H9 (cell line): ENCODE measurements at regions not wholly inside any gene's neighbourhood (a gene's known extent, or its start where the extent isn't known, plus 50 kb on each side); places are given as distances from the start of the nearest gene placed in this dataset.

Source experiments
- DNase-seq: peaks from one replicate; pipeline ENCODE4 v3.0.0-alpha.2; 2017
- H2AFZ ChIP-seq: one replicate; pipeline ENCODE4 v1.6.1; 2013; ENCODE audit warnings: mild to moderate bottlenecking, low read length, control low read depth, moderate library complexity
- H2AK5ac ChIP-seq: 2 replicates; pipeline ENCODE4 v1.6.1; 2013; ENCODE audit warnings: low read length, control low read depth, mixed read lengths; ENCODE audit not compliant: insufficient read length
- H2BK120ac ChIP-seq: one replicate; pipeline ENCODE4 v1.6.1; 2013; ENCODE audit warnings: low read depth, mild to moderate bottlenecking, low read length, control low read depth, inconsistent platforms; ENCODE audit not compliant: poor library complexity, severe bottlenecking
- H2BK12ac ChIP-seq: 2 replicates; pipeline ENCODE4 v1.6.1; 2013; ENCODE audit warnings: low read length, control low read depth, mixed read lengths, low read depth; ENCODE audit not compliant: insufficient read length
- H2BK15ac ChIP-seq: 2 replicates; pipeline ENCODE4 v1.6.1; 2013; ENCODE audit warnings: low read depth, low read length, control low read depth
- H2BK20ac ChIP-seq: one replicate; pipeline ENCODE4 v1.6.1; 2013; ENCODE audit warnings: low read depth, mild to moderate bottlenecking, low read length, control low read depth, inconsistent platforms; ENCODE audit not compliant: poor library complexity, severe bottlenecking
- H2BK5ac ChIP-seq: 2 replicates; pipeline ENCODE4 v1.6.1; 2013; ENCODE audit warnings: low read length, control low read depth, mixed read lengths; ENCODE audit not compliant: insufficient read length
- H3K14ac ChIP-seq: 2 replicates; pipeline ENCODE4 v1.6.1; 2013; ENCODE audit warnings: low read length, control low read depth; ENCODE audit not compliant: insufficient read depth
- H3K18ac ChIP-seq: 2 replicates; pipeline ENCODE4 v1.6.1; 2013; ENCODE audit warnings: low read depth, mild to moderate bottlenecking, mixed read lengths, low read length, control low read depth; ENCODE audit not compliant: insufficient read length
- H3K23ac ChIP-seq: 2 replicates; pipeline ENCODE4 v1.6.1; 2013; ENCODE audit warnings: low read length, control low read depth, mixed read lengths, low read depth; ENCODE audit not compliant: insufficient read length
- H3K23me2 ChIP-seq: 2 replicates; pipeline ENCODE4 v1.6.1; 2013; ENCODE audit warnings: low read depth, mild to moderate bottlenecking, mixed read lengths, low read length, control low read depth; ENCODE audit not compliant: insufficient read length, poor library complexity, severe bottlenecking
- H3K27ac ChIP-seq: 2 replicates; pipeline ENCODE4 v1.5.1; 2013; ENCODE audit warnings: low read length, control low read depth, mixed read lengths, low read depth; ENCODE audit not compliant: insufficient read length
- H3K27me3 ChIP-seq: 2 replicates; pipeline ENCODE4 v1.6.1; 2013; ENCODE audit warnings: low read length, control low read depth, inconsistent platforms; ENCODE audit not compliant: insufficient read depth
- H3K4ac ChIP-seq: 2 replicates; pipeline ENCODE4 v1.6.1; 2013; ENCODE audit warnings: low read depth, mild to moderate bottlenecking, control low read depth, inconsistent platforms, low read length, moderate library complexity
- H3K4me1 ChIP-seq: 2 replicates; pipeline ENCODE4 v1.6.1; 2013; ENCODE audit warnings: low read length, control low read depth, inconsistent platforms; ENCODE audit not compliant: insufficient read depth
- H3K4me2 ChIP-seq: 2 replicates; pipeline ENCODE4 v1.6.1; 2013; ENCODE audit warnings: low read length, control low read depth, mixed read lengths; ENCODE audit not compliant: insufficient read length, insufficient read depth
- H3K56ac ChIP-seq: 2 replicates; pipeline ENCODE4 v1.6.1; 2013; ENCODE audit warnings: low read depth, mild to moderate bottlenecking, mixed read lengths, low read length, control low read depth; ENCODE audit not compliant: insufficient read length
- H3K79me1 ChIP-seq: 2 replicates; pipeline ENCODE4 v1.6.1; 2013; ENCODE audit warnings: low read depth, mild to moderate bottlenecking, moderate library complexity, low read length, control low read depth, inconsistent platforms; ENCODE audit not compliant: insufficient read depth, poor library complexity, severe bottlenecking
- H3K79me2 ChIP-seq: 2 replicates; pipeline ENCODE4 v1.6.1; 2013; ENCODE audit warnings: low read length, control low read depth, inconsistent platforms; ENCODE audit not compliant: insufficient read depth
- H3K9ac ChIP-seq: 2 replicates; pipeline ENCODE4 v1.6.1; 2013; ENCODE audit warnings: low read length, control low read depth, mixed read lengths; ENCODE audit not compliant: insufficient read length; ENCODE audit errors: extremely low read depth
- H3K9me3 ChIP-seq: one replicate; pipeline ENCODE4 v1.6.1; 2013; ENCODE audit warnings: low read depth, low read length, inconsistent platforms; ENCODE audit not compliant: control insufficient read depth
- H3T11ph ChIP-seq: one replicate; pipeline ENCODE4 v1.6.1; 2013; ENCODE audit warnings: mild to moderate bottlenecking, low read length, control low read depth, inconsistent platforms
- H4K20me1 ChIP-seq: one replicate; pipeline ENCODE4 v1.6.1; 2013; ENCODE audit not compliant: control insufficient read depth, insufficient read length, insufficient read depth
- H4K5ac ChIP-seq: 2 replicates; pipeline ENCODE4 v1.6.1; 2013; ENCODE audit warnings: low read depth, mild to moderate bottlenecking, mixed read lengths, low read length, control low read depth; ENCODE audit not compliant: insufficient read length
- H4K8ac ChIP-seq: replicated peaks from 2 replicates; pipeline ENCODE4 v1.6.1; 2013; ENCODE audit warnings: low read length, control low read depth, mixed read lengths, low read depth; ENCODE audit not compliant: insufficient read length
- H4K91ac ChIP-seq: 2 replicates; pipeline ENCODE4 v1.6.1; 2013; ENCODE audit warnings: low read depth, mild to moderate bottlenecking, moderate library complexity, mixed read lengths, low read length, control low read depth; ENCODE audit not compliant: insufficient read length
- H3K27ac Mint-ChIP-seq, 3 experiments: 2 replicates in 2 of 3; 3 replicates in 1 of 3; pipeline ENCODE4 v1.8.0; 2020 to 2021; ENCODE audit warnings: mixed read lengths in 3 of 3, mild to moderate bottlenecking in 1 of 3, moderate library complexity in 1 of 3
- H3K27me3 Mint-ChIP-seq: 2 replicates; pipeline ENCODE4 v1.8.0; 2021; ENCODE audit warnings: low read depth, mild to moderate bottlenecking, moderate library complexity, mixed read lengths
- H3K36me3 Mint-ChIP-seq, 3 experiments: 2 replicates in 2 of 3; 3 replicates in 1 of 3; pipeline ENCODE4 v1.8.0; 2020 to 2021; ENCODE audit warnings: low read depth in 3 of 3, mixed read lengths in 3 of 3; ENCODE audit not compliant: insufficient read depth in 1 of 3
- H3K4me1 Mint-ChIP-seq, 2 experiments: 2 replicates each; pipeline ENCODE4 v1.8.0; 2020; ENCODE audit warnings: mixed read lengths in 2 of 2
- H3K4me3 Mint-ChIP-seq, 2 experiments: 2 replicates in 1 of 2; 3 replicates in 1 of 2; pipeline ENCODE4 v1.8.0; 2020 to 2021; ENCODE audit warnings: mild to moderate bottlenecking in 2 of 2, mixed read lengths in 2 of 2, moderate library complexity in 1 of 2
- H3K9me3 Mint-ChIP-seq, 2 experiments: 2 replicates in 1 of 2; 3 replicates in 1 of 2; pipeline ENCODE4 v1.8.0; 2020; ENCODE audit warnings: mild to moderate bottlenecking in 2 of 2, mixed read lengths in 2 of 2, moderate library complexity in 1 of 2
- TF ChIP-seq, protein P1 (sequence below): fragments of 200-600 bp; sonication (generic); conservative IDR thresholded peaks from 3 replicates; pipeline ENCODE4 v1.8.0; 2021; ENCODE audit warnings: antibody characterized with exemption, mild to moderate bottlenecking

DNA sequence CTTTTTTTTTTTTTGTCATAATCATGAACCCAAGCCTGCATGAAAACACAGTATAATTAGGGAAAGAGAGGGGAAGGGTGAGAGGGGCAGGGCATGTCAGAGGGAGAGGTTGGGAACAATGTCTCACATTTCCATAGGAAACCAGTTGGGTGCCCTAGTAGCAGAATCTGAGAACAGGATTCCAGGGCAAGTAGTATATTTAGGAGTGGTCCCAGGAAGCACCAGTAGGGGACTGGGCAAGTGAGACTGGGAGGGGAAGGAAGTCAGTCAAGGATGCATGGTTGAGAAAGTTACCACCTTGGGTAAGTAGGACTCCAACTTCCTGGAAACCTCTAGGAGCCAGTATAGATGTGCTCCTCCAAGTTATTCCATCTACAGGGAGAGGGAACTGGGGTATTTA lies 88.6 kb upstream of the MAFB start:
- Histone ChIP-seq H4K20me1 (no peaks in the 10 kb centered on the region), H4K8ac (no peak overlapping the region)
- H3K9me3 Mint-ChIP-seq: no peaks in the 10 kb centered on the region

More for the DNA sequence above, 88.6 kb upstream of the MAFB start:
- H3T11ph ChIP-seq: no peak overlapping the region
- H2BK20ac ChIP-seq: no peak overlapping the region
- H2BK120ac ChIP-seq: no peak overlapping the region
- no peak overlapping the region for H3K9ac ChIP-seq
- H3K4me1 ChIP-seq: peaks cover 3% of the 10 kb centered on the region; the same call in 1 of the 2 replicates
- no peak overlapping the region for H3K4me2 ChIP-seq
- H3K79me2 ChIP-seq: no peaks in the 10 kb centered on the region
- no peak overlapping the region for H2BK15ac ChIP-seq
- no peak for DNase-seq
- no peak overlapping the region for H2AFZ ChIP-seq
- H3K27me3 ChIP-seq: no peaks in the 10 kb centered on the region
- H3K4ac ChIP-seq: no peak overlapping the region
- H3K4me1 Mint-ChIP-seq: peaks cover 3 to 8% of the 10 kb centered on the region in 2 experiments; a peak in 3 of 4 replicates
- no peaks in the 10 kb centered on the region for H3K9me3 ChIP-seq
- no peak overlapping the region for H4K5ac ChIP-seq
- H3K23me2 ChIP-seq: no peaks in the 10 kb centered on the region
- H2BK12ac ChIP-seq: no peak overlapping the region
- H4K91ac ChIP-seq: no peak overlapping the region
- TF ChIP-seq, protein P1, sequence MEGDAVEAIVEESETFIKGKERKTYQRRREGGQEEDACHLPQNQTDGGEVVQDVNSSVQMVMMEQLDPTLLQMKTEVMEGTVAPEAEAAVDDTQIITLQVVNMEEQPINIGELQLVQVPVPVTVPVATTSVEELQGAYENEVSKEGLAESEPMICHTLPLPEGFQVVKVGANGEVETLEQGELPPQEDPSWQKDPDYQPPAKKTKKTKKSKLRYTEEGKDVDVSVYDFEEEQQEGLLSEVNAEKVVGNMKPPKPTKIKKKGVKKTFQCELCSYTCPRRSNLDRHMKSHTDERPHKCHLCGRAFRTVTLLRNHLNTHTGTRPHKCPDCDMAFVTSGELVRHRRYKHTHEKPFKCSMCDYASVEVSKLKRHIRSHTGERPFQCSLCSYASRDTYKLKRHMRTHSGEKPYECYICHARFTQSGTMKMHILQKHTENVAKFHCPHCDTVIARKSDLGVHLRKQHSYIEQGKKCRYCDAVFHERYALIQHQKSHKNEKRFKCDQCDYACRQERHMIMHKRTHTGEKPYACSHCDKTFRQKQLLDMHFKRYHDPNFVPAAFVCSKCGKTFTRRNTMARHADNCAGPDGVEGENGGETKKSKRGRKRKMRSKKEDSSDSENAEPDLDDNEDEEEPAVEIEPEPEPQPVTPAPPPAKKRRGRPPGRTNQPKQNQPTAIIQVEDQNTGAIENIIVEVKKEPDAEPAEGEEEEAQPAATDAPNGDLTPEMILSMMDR: peak; percentile 23; the same call in 1 of the 3 replicates
- no peaks in the 10 kb centered on the region for H3K79me1 ChIP-seq
- no peak overlapping the region for H3K23ac ChIP-seq
- H3K36me3 Mint-ChIP-seq: no peaks in the 10 kb centered on the region
- H3K27me3 Mint-ChIP-seq: peaks cover 9% of the 10 kb centered on the region
- no peak overlapping the region for H3K14ac ChIP-seq
- H3K4me3 Mint-ChIP-seq: no peak overlapping the region
- H2BK5ac ChIP-seq: no peak overlapping the region
- no peak overlapping the region for H3K56ac ChIP-seq
- H3K27ac ChIP-seq: no peak overlapping the region
- H3K18ac ChIP-seq: no peak overlapping the region
- H3K27ac Mint-ChIP-seq: no peak overlapping the region
- no peak overlapping the region for H2AK5ac ChIP-seq
